Endothelial cell of umbilical vein (primary cell): ENCODE measurements at regions not wholly inside any gene's neighbourhood (a gene's known extent, or its start where the extent isn't known, plus 50 kb on each side); places are given as distances from the start of the nearest gene placed in this dataset.

Source experiments
- BruUV-seq: library from RNA; stranded (reverse); fragments of 400-500 nt; replicated peaks from 2 replicates; lab custom pipeline; 2021; lab: Mats Ljungman, UMichigan
- CTCF ChIA-PET: fragments of 300-600, 350-600 bp; sonication (Branson Sonifier 250); formaldehyde crosslinking; loops from one replicate; lab custom pipeline; 2021; ENCODE audit warnings: antibody characterized with exemption, inconsistent platforms; lab: Charles Lee
- POLR2A ChIA-PET: fragments of 300-600, 350-600 bp; sonication (Branson Sonifier 250); formaldehyde crosslinking; loops from one replicate; lab custom pipeline; 2021; ENCODE audit warnings: antibody characterized with exemption, inconsistent platforms; lab: Charles Lee
- DNase-seq: peaks from one replicate; pipeline ENCODE4 v3.0.0-alpha.2; 2011; ENCODE audit warnings: low read depth, low spot score
- FAIRE-seq: peaks from 2 replicates; lab custom pipeline; 2011; peaks lifted over from hg19 to GRCh38; lab: Jason Lieb, UNC
- H2AFZ ChIP-seq: 2 replicates; pipeline ENCODE4 v1.6.0; 2012; ENCODE audit warnings: low read depth, low read length, control low read depth, inconsistent platforms
- H3K27ac ChIP-seq: 2 replicates; pipeline ENCODE4 v1.5.1; 2011; ENCODE audit warnings: low read depth, mild to moderate bottlenecking, control low read depth, low read length, moderate library complexity; ENCODE audit not compliant: insufficient read depth
- H3K27me3 ChIP-seq, 2 experiments: 2 replicates each; pipeline versions ENCODE4 v1.6.0 to v1.6.1; 2011; ENCODE audit warnings: low read length in 2 of 2, mixed read lengths in 1 of 2; ENCODE audit not compliant: control insufficient read depth in 2 of 2, insufficient read depth in 2 of 2
- H3K36me3 ChIP-seq, 2 experiments: 2 replicates in 1 of 2; 3 replicates in 1 of 2; pipeline ENCODE4 v1.5.1; 2011; ENCODE audit warnings: low read length in 2 of 2, mild to moderate bottlenecking in 1 of 2, moderate library complexity in 1 of 2; ENCODE audit not compliant: control insufficient read depth in 2 of 2, insufficient read depth in 2 of 2; ENCODE audit errors: extremely low read depth in 1 of 2
- H3K4me1 ChIP-seq: 3 replicates; pipeline ENCODE4 v1.5.1; 2011; ENCODE audit warnings: mild to moderate bottlenecking, low read length; ENCODE audit not compliant: control insufficient read depth, insufficient read depth; ENCODE audit errors: extremely low read depth
- H3K4me2 ChIP-seq: 2 replicates; pipeline ENCODE4 v1.6.1; 2011; ENCODE audit warnings: low read length, control low read depth, mixed read lengths; ENCODE audit not compliant: insufficient read depth
- H3K4me3 ChIP-seq, 3 experiments: fragments of 200-600 bp in 1 of 3; sonication (generic), shearing (Covaris generic) in 1 of 3; replicated peaks in 1 of 3; 2 replicates each; pipeline ENCODE4 v1.5.1; 2011 to 2016; ENCODE audit warnings: control low read depth in 3 of 3, low read length in 3 of 3, mild to moderate bottlenecking in 2 of 3, inconsistent platforms in 1 of 3, low read depth in 1 of 3, moderate library complexity in 1 of 3; ENCODE audit not compliant: insufficient read depth in 1 of 3
- H3K79me2 ChIP-seq: 2 replicates; pipeline ENCODE4 v1.6.0; 2012; ENCODE audit warnings: low read length, inconsistent platforms; ENCODE audit not compliant: control insufficient read depth, insufficient read depth
- H3K9ac ChIP-seq: replicated peaks from 2 replicates; pipeline ENCODE3; 2011; ENCODE audit warnings: low read length, control low read depth; ENCODE audit not compliant: insufficient read depth; ENCODE audit errors: extremely low read depth
- H3K9me1 ChIP-seq: replicated peaks from 3 replicates; pipeline ENCODE4 v1.6.0; 2011; ENCODE audit warnings: mild to moderate bottlenecking, low read length; ENCODE audit not compliant: control insufficient read depth, insufficient read depth; ENCODE audit errors: extremely low read depth
- H3K9me3 ChIP-seq: replicated peaks from 2 replicates; pipeline ENCODE4 v1.5.1; 2012; ENCODE audit warnings: low read length, inconsistent platforms; ENCODE audit not compliant: control insufficient read depth, insufficient read depth
- H4K20me1 ChIP-seq: replicated peaks from 2 replicates; pipeline ENCODE3; 2011; ENCODE audit warnings: mild to moderate bottlenecking, low read length; ENCODE audit not compliant: control insufficient read depth, insufficient read depth; ENCODE audit errors: extremely low read depth
- EZH2 ChIP-seq: IDR thresholded peaks from 2 replicates; pipeline ENCODE4 v1.6.1; 2012; ENCODE audit warnings: borderline replicate concordance, low read depth, mild to moderate bottlenecking, moderate library complexity, low read length, inconsistent platforms; ENCODE audit not compliant: severe bottlenecking
- FOS ChIP-seq: IDR thresholded peaks from 2 replicates; pipeline ENCODE4 v1.6.1; 2011; ENCODE audit warnings: mild to moderate bottlenecking, low read length, moderate library complexity, borderline replicate concordance; ENCODE audit not compliant: insufficient read depth
- GATA2 ChIP-seq: IDR thresholded peaks from 2 replicates; pipeline ENCODE4 v1.7.0; 2011; ENCODE audit warnings: low read depth, mild to moderate bottlenecking, moderate library complexity, mixed read lengths, low read length; ENCODE audit not compliant: insufficient read length, insufficient read depth
- JUN ChIP-seq: IDR thresholded peaks from 2 replicates; pipeline ENCODE4 v1.6.1; 2011; ENCODE audit warnings: borderline replicate concordance, low read depth; ENCODE audit not compliant: insufficient read length, insufficient read depth
- MYC ChIP-seq: IDR thresholded peaks from one replicate; pipeline ENCODE4 v1.6.1; 2011; ENCODE audit warnings: mild to moderate bottlenecking, low read depth, low read length
- POLR2A ChIP-seq: IDR thresholded peaks from 2 replicates; pipeline ENCODE4 v1.6.1; 2012; ENCODE audit warnings: low read depth, mild to moderate bottlenecking, control low read depth, low read length
- POLR2AphosphoS5 ChIP-seq: IDR thresholded peaks from 2 replicates; pipeline ENCODE4 v1.6.1; 2012; ENCODE audit warnings: low read depth, mild to moderate bottlenecking, control low read depth, low read length, moderate library complexity; ENCODE audit not compliant: insufficient read depth
- dilution Hi-C: fragments of 300-500 bp; cut with MboI; formaldehyde crosslinking; loops from one replicate; pipeline ENCODE4 v1.15.0; 2019; ENCODE audit warnings: low sequenced_read_pairs; ENCODE audit not compliant: extremely low pct_ligation_motif_present
- intact Hi-C: fragments of 100-400 bp; cut with micrococcal nuclease; formaldehyde crosslinking; loops from one replicate; pipeline ENCODE4 v1.10.0; 2022
- TF ChIP-seq, protein P1 (sequence below), 2 donors: IDR thresholded peaks; 1 replicate in 1 of 2; 2 replicates in 1 of 2; pipeline ENCODE4 v1.5.1; 2011; ENCODE audit warnings: low read length in 2 of 2, mild to moderate bottlenecking in 2 of 2, moderate library complexity in 2 of 2, control low read depth in 1 of 2, inconsistent platforms in 1 of 2, low read depth in 1 of 2; ENCODE audit not compliant: insufficient read depth in 1 of 2; ENCODE audit errors: extremely low read depth in 1 of 2
- TF ChIP-seq, protein P2 (sequence below): IDR thresholded peaks from 2 replicates; pipeline ENCODE4 v1.6.1; 2011; ENCODE audit not compliant: insufficient read depth, insufficient read length

DNA sequence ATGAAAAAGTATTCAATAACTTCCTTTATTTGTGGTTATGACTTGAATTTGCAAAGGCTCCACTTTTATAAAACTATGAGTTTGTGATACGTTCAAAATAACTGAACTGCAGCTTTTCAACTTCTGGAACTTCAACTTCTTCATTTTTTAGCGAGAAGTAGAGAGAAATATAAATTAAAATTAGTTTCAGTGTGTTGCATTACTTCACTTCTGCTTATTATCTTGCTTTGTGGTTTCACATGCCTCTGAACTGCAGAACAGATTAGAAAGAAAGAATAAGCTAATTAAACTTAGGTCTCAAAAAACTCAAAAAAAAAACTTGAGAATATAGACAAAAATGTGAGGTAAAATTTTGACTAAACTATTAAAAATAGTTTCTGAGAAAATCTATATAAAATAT is 1073.4 kb downstream of the PCDH17 start:
- POLR2A ChIA-PET = no interaction called here
- CTCF ChIA-PET = no interaction called here
- TF ChIP-seq GATA2 (no peak), MYC (no peak), EZH2 (no peak), FOS (no peak), POLR2AphosphoS5 (no peak), JUN (no peak)

DNA sequence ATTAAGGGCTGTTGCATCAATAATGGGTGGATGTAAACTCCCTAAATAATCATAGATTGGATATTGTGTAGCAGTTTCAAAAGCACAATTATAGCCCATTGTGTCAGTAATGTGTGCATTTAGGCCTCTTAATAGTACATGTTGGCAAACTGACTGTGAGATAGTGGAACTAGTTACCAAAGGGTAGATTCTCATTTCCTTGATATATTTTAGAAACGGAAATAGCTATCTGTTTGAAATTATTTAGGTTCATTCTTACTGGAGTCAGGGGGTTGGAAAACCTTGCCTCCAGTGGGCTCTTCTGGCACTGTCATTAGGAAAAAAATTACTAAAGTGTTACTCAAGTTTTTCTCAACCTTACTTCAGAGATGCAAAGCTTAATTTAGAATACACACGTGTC is 1074.9 kb downstream of the PCDH17 start:
- Histone ChIP-seq H3K4me1 (no peaks in the 10 kb centered on the region), H2AFZ (no peak overlapping the region), H3K79me2 (no peaks in the 10 kb centered on the region), H3K9me3 (no peaks in the 10 kb centered on the region), H3K9me1 (no peaks in the 10 kb centered on the region), H3K27me3 (no peaks in the 10 kb centered on the region), H3K4me3 (no peak overlapping the region), H3K9ac (no peak overlapping the region), H3K27ac (no peak overlapping the region), H4K20me1 (no peaks in the 10 kb centered on the region), H3K4me2 (no peak overlapping the region), H3K36me3 (no peaks in the 10 kb centered on the region)
- intact Hi-C loops (no loop called here), dilution Hi-C loops (no loop called here)
- POLR2A ChIA-PET = no interaction called here
- no TSS peak for BruUV-seq
- TF ChIP-seq EZH2 (no peak), JUN (no peak), POLR2AphosphoS5 (no peak), FOS (no peak), GATA2 (no peak), POLR2A (no peak), MYC (no peak)
- TF ChIP-seq, protein P1, sequence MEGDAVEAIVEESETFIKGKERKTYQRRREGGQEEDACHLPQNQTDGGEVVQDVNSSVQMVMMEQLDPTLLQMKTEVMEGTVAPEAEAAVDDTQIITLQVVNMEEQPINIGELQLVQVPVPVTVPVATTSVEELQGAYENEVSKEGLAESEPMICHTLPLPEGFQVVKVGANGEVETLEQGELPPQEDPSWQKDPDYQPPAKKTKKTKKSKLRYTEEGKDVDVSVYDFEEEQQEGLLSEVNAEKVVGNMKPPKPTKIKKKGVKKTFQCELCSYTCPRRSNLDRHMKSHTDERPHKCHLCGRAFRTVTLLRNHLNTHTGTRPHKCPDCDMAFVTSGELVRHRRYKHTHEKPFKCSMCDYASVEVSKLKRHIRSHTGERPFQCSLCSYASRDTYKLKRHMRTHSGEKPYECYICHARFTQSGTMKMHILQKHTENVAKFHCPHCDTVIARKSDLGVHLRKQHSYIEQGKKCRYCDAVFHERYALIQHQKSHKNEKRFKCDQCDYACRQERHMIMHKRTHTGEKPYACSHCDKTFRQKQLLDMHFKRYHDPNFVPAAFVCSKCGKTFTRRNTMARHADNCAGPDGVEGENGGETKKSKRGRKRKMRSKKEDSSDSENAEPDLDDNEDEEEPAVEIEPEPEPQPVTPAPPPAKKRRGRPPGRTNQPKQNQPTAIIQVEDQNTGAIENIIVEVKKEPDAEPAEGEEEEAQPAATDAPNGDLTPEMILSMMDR (IDR thresholded peaks at IDR 0.05; ENCODE audit: extremely low read depth in 1 of 2, insufficient read depth in 1 of 2, low read depth in 1 of 2, low read length in 2 of 2) = no peak
- TF ChIP-seq, protein P2, sequence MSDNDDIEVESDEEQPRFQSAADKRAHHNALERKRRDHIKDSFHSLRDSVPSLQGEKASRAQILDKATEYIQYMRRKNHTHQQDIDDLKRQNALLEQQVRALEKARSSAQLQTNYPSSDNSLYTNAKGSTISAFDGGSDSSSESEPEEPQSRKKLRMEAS = no peak
- CTCF ChIA-PET = no interaction called here
- FAIRE-seq (no peak), DNase-seq (no peak)

More for the DNA sequence above, 1073.4 kb downstream of the PCDH17 start:
- Histone ChIP-seq H3K36me3 (no peaks in the 10 kb centered on the region), H4K20me1 (no peaks in the 10 kb centered on the region), H2AFZ (no peak overlapping the region), H3K9me1 (no peaks in the 10 kb centered on the region), H3K27ac (no peak overlapping the region), H3K27me3 (no peaks in the 10 kb centered on the region), H3K4me2 (no peak overlapping the region), H3K9ac (no peak overlapping the region), H3K9me3 (no peaks in the 10 kb centered on the region), H3K4me3 (no peak overlapping the region), H3K4me1 (no peaks in the 10 kb centered on the region), H3K79me2 (no peaks in the 10 kb centered on the region)
- intact Hi-C loops (no loop called here), dilution Hi-C loops (no loop called here)
- BruUV-seq = no TSS peak
- DNase-seq (no peak), FAIRE-seq (no peak)
